ENCODE measurements at regions not wholly inside any gene's neighbourhood (a gene's known extent, or its start where the extent isn't known, plus 50 kb on each side); places are given as distances from the start of the nearest gene placed in this dataset.

DNA sequence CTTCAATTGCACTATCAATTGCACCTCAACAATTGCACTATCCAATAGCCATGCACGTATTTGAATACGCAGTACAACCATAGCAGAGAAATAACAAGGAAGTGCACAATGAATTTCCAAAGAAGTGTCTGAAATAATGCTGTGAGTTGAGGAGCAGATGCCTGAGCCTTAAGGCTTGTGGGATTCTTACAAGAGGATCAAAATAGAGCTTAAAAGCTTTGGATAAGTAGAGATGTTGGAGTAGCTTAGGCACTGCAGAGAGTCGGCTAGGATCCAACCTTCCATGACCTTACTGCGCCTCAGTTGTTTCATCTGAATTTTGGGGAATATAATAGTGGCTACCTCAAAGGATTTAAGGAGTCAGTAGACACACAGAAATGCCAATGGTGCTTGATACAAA is 196.1 kb upstream of the FLRT2 start:
- Mint-ChIP-seq H3K27me3 (ENCODE audit: low read depth in 3 of 3) (no peaks in the 10 kb centered on the region), H3K4me1 (no peaks in the 10 kb centered on the region), H3K4me3 (no peak overlapping the region), H3K27ac (no peak overlapping the region), H3K36me3 (no peaks in the 10 kb centered on the region), H3K9me3 (peaks cover 0 to 2% (median 2%) of the 10 kb centered on the region in 7 donors)
- TF ChIP-seq, protein P1, sequence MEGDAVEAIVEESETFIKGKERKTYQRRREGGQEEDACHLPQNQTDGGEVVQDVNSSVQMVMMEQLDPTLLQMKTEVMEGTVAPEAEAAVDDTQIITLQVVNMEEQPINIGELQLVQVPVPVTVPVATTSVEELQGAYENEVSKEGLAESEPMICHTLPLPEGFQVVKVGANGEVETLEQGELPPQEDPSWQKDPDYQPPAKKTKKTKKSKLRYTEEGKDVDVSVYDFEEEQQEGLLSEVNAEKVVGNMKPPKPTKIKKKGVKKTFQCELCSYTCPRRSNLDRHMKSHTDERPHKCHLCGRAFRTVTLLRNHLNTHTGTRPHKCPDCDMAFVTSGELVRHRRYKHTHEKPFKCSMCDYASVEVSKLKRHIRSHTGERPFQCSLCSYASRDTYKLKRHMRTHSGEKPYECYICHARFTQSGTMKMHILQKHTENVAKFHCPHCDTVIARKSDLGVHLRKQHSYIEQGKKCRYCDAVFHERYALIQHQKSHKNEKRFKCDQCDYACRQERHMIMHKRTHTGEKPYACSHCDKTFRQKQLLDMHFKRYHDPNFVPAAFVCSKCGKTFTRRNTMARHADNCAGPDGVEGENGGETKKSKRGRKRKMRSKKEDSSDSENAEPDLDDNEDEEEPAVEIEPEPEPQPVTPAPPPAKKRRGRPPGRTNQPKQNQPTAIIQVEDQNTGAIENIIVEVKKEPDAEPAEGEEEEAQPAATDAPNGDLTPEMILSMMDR (IDR thresholded peaks at IDR 0.05) = no peak
- Histone ChIP-seq H3K36me3 (replicated peaks in 1 of 2; ENCODE audit: control insufficient read depth in 1 of 2, insufficient read depth in 2 of 2, low read length in 2 of 2) (no peaks in the 10 kb centered on the region), H3K9ac (ENCODE audit: insufficient read depth, low read length, poor library complexity, severe bottlenecking) (no peak overlapping the region), H3K4me2 (replicated peaks; ENCODE audit: extremely low read depth, low read length, poor library complexity, severe bottlenecking) (no peak overlapping the region), H4K20me1 (ENCODE audit: insufficient read depth, low read length) (no peaks in the 10 kb centered on the region), H3K4me3 (replicated peaks in 1 of 3; ENCODE audit: low read depth in 2 of 3, low read length in 3 of 3) (no peak overlapping the region), H3K27me3 (ENCODE audit: control insufficient read depth in 2 of 2, insufficient read depth in 2 of 2, low read length in 2 of 2) (no peaks in the 10 kb centered on the region), H3K9me3 (replicated peaks in 1 of 2; ENCODE audit: control insufficient read depth in 1 of 2, insufficient read depth in 1 of 2, low read length in 2 of 2) (no peaks in the 10 kb centered on the region), H3K4me1 (ENCODE audit: control insufficient read depth in 1 of 2, insufficient read depth in 2 of 2, low read length in 2 of 2) (no peaks in the 10 kb centered on the region), H3K79me2 (ENCODE audit: insufficient read depth, low read length) (no peaks in the 10 kb centered on the region), H2AFZ (ENCODE audit: insufficient read depth, low read depth, low read length, poor library complexity, severe bottlenecking) (no peak overlapping the region), H3K27ac (ENCODE audit: low read depth in 1 of 2, low read length in 2 of 2) (no peak overlapping the region)
- DNase-seq = no peak
- 100% methylated on average over 2 of the region's 4 CpGs for WGBS (ENCODE audit: insufficient coverage)
- intact Hi-C loops (cut with micrococcal nuclease) = no loop called here

- no peak for DNase-seq
- H3K79me2 ChIP-seq (ENCODE audit: insufficient read depth, low read length) = no peaks in the 10 kb centered on the region
- no peaks in the 10 kb centered on the region for H4K20me1 ChIP-seq (ENCODE audit: insufficient read depth, low read length)
- H3K4me3 ChIP-seq (replicated peaks in 1 of 3; ENCODE audit: low read depth in 2 of 3, low read length in 3 of 3) = no peak overlapping the region
- H3K9ac ChIP-seq (ENCODE audit: insufficient read depth, low read length, poor library complexity, severe bottlenecking) = no peak overlapping the region
- H3K9me3 Mint-ChIP-seq = peaks cover 0 to 2% (median 2%) of the 10 kb centered on the region in 7 donors
- H3K27me3 ChIP-seq (ENCODE audit: control insufficient read depth in 2 of 2, insufficient read depth in 2 of 2, low read length in 2 of 2) = no peaks in the 10 kb centered on the region
- H3K4me3 Mint-ChIP-seq = no peak overlapping the region
- H3K4me2 ChIP-seq (replicated peaks; ENCODE audit: extremely low read depth, low read length, poor library complexity, severe bottlenecking) = no peak overlapping the region
- no CpG with 5 or more reads among the region's 3 CpGs for WGBS (ENCODE audit: insufficient coverage)
- TF ChIP-seq, protein P1 (IDR thresholded peaks at IDR 0.05) = no peak
- H3K27ac Mint-ChIP-seq = no peak overlapping the region
- no peaks in the 10 kb centered on the region for H3K4me1 Mint-ChIP-seq
- intact Hi-C loops (cut with micrococcal nuclease) = no loop called here
- no peaks in the 10 kb centered on the region for H3K36me3 ChIP-seq (replicated peaks in 1 of 2; ENCODE audit: control insufficient read depth in 1 of 2, insufficient read depth in 2 of 2, low read length in 2 of 2)
- no peaks in the 10 kb centered on the region for H3K36me3 Mint-ChIP-seq
- no peaks in the 10 kb centered on the region for H3K4me1 ChIP-seq (ENCODE audit: control insufficient read depth in 1 of 2, insufficient read depth in 2 of 2, low read length in 2 of 2)
- H3K27me3 Mint-ChIP-seq (ENCODE audit: low read depth in 3 of 3) = no peaks in the 10 kb centered on the region
- H2AFZ ChIP-seq (ENCODE audit: insufficient read depth, low read depth, low read length, poor library complexity, severe bottlenecking) = no peak overlapping the region
- H3K27ac ChIP-seq (ENCODE audit: low read depth in 1 of 2, low read length in 2 of 2) = no peak overlapping the region
- no peaks in the 10 kb centered on the region for H3K9me3 ChIP-seq (replicated peaks in 1 of 2; ENCODE audit: control insufficient read depth in 1 of 2, insufficient read depth in 1 of 2, low read length in 2 of 2)
These were observed 195.6 kb upstream of the FLRT2 start for GRCh38 chr14:85334316-85334715.

Data from CD14-positive monocyte (primary cell).